T1000 (cell line): ENCODE measurements at regions not wholly inside any gene's neighbourhood (a gene's known extent, or its start where the extent isn't known, plus 50 kb on each side); places are given as distances from the start of the nearest gene placed in this dataset.
"Not testable (repeated sequence)": the region's sequence is repeated elsewhere in the genome, so short reads cannot be mapped to it uniquely, and the experiment has no call there.

Experiments used
- DNase-seq: peaks from one replicate; lab custom pipeline; 2025; ENCODE audit warnings: mixed read lengths; lab: John Stamatoyannopoulos, UW

DNA sequence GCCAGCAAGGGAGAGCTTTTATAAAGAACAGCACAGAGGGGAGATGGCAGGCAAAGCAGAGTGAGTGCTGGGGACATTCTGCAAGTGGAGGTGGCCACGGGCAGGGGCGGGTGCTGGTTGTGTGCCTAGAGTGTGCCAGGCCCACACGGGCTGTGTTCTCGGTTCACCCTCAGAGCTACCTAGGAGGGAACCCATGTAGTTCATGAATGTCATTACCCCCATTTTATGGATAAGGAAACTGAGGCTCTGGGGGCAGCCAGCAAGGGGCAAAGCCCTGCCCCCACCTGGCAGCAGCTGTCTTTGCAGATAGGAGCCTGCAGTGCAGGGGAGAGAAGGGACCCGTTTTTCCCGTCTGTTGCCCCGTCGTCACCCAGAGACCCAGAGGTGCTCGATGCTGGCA, 85.2 kb upstream of the NCOR2 start:
- no peak for DNase-seq

DNA sequence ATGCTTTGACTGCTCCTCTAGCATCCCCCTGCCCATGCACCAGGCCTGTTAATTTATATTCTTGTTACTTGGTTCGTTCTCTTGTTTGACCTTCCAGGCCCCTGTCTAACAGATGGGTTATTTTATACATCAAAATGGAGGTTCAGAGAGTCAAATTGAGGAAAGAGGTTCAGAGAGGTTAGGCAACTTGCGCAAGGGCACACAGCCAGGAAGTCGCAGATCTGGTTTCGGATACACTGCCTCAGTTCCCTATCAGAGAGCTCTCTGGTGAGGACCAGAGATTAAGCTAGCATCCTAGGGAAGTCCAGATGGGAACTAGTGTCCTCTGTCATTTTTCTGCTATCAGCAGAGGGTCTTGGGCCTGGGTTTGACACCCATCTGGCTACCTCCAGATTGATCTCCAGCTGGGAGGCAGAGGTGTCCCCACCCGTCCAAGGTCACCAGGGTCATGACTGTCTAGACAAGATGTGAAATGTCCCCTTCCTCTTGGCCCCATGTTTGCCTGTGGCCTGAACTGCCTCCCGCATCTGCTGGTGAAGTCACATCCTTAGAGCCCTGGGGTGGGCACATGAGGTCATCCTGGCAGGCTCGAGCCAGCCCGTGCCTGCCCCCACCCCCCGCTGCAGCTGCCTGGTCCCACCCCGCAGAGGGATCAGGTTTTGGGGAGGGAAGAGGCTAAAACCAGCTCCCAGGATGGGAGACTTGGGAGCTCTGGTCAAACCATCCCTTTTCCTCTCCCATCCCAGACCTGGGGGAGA, 84.3 kb upstream of the NCOR2 start:
- no peak for DNase-seq

DNA sequence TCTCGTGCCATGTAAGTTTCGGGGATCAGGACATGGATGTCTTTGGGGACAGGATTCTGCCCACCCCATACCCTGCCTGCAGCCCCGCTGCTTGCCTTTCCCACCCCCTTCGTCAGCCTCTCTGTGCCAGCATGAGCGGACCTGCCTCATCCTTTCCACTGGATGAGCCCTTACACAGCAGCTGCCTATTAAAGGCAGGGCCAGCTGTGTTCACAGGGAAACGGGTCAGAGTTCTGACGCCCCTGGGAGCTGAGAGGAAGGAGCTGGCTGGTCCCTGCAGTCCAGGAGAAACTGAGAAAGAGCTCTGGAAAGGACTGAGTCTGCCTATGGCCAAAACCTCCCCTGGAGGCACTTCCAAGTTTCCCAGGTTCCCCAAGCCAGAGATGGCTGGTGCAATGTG, 83.5 kb upstream of the NCOR2 start:
- no peak for DNase-seq

DNA sequence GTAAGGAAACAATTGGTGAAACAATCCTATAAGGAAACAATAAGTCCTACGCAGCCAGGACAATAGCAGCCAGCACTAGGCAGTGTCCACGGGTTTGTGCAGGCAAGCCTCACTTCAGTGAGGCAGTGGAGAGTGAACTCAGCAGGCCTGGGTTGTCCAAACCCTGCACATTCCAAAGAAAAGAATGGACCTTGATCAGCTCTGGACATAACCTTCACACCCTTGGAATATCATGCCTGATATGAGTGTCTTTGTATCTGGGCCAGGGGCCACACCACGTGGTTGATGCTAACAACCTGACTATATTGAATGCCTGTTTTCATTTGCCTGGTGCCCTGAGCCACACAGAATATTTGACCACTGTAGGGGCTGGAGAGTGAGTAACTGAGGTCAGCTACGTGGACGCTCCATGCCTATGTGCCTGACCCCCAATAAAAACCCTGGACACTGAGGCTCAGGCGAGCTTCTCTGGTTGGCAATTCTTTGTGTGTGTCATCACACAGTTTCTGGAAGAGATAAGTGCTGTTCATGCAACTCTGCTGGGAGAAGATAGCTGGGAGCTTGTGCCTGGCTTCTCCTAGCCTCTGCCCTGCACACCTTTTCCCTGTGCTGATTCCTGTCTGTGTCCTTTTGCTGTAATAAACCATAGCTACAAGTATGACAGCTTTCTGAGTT, 81.4 kb upstream of the NCOR2 start:
- no peak for DNase-seq

DNA sequence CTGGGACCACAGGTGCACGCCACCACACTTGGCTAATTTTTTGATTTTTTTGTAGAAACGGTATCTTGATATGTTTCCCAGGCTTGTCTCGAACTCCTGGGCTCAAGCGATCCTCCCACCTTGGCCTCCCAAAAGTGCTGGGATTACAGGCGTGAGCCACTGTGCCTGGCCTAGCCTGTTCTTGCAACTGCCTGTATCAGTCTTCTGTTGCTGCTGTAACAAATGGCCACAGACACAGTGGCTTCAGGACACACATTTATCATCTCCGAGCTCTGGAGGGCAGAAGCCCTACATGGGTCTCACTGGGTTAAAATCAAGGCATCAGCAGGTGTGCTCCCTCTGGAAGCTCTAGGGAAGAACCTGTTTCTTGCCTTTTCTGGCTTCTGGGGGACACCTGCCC, 79.9 kb upstream of the NCOR2 start:
- DNase-seq: no peak

DNA sequence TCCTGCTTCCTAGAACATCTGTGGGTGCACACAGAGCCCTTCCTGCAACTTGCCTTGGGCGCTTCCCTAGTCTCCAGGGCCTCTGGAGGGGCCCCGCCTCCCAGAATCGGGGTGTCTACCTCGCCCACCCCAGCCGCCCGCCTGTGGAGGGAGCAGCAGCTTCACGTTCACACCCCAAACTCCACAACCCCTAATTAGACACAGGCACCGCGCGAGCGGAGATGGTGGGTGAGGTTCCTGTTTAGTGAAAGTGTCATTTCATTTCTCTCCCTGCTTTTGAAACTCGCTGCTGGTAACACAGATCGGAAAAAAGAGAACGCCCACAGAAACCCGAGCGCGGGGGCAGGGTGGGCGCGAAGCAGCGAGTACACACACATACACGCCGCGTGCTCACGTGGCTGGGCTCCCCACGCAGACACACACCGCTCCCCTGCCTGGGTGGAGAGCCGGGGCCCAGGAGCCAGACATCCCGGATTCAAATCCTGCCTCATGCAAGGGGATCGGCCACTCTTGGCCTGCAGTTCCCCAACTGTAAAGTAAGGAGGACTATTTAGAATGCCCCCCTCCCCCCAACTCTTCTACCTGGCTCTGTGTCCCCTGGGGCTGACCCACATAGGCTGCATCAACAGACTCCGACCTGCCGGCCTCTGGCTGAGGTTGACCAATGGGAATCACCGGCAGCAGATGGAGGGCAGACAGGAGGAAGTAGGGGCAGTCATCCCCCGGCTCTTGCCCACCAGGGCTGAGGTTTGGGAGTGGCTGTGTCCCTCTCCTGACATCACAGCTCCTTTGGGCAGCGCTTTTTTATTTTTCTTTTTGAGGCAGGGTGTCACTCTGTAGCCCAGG, 79.2 kb upstream of the NCOR2 start:
- no peak for DNase-seq

DNA sequence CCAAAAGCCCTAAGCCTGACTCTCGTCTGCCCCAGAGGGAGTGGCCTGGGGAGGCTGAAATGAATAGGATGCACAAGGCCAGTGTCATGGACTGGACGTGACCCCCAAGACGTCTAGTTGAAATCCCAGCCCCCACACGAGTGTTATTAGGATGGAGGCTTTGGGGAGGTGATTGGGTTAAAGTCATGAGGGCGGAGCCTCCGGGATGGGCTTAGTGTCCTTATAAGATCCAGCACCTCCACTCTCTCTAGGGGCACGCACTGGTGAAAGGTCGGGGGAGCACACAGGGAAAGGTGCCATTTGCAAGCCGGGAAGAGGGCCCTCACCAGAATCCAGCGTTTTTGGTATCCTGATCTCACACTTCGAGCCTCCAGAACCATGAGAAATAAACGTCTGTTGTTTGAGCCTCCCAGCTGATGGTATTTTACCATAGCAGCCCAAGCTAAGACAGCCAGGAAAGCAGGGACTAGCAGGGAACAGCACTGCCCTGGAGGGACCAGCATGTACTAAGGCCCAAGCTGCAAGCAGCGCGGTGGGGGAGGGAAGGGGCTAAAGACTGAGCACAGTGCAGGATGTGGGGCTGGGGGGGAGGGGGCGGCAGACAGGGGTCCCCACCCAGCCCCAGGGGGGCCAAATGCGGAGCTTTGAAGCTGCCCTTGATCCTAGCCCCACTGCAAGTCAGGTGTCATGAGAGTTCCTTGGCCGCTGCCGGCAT, 78.3 kb upstream of the NCOR2 start:
- DNase-seq: no peak

DNA sequence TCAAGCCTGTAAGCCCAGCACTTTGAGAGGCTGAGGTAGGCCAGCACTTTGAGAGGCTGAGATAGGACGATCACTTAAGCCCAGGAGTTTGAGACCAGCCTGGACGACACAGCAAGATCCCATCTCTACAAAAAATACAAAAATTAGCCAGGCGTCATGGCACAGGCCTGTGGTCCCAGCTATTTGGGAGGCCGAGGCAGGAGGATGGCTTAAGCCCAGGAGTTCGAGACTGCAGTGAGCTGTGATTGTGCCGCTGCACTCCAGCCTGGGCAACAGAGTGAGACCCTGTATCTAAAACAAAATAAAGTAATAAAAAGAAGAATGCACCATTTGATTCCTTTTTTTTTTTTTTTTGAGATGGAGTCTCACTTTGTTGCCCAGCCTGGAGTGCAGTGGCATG, 76.4 kb upstream of the NCOR2 start:
- DNase-seq: not testable (repeated sequence)

DNA sequence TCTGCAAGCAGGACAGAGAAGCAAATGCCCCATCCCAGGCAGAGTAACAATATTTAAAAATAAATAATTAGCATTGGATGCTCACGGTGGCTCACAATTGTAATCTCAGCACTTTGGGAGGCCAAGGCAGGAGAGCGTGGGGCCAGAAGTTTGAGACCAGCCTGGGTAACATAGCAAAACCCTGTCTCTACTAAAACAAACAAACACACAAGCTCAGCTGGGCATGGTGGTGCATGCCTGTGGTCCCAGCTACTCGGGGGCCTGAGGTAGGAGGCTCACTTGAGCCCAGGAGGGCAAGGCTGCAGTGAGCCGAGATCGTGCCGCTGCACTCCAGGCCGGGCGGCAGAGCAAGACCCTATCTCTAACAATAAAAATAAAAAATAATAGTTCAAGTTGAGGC, 74.7 kb upstream of the NCOR2 start:
- DNase-seq: no peak

DNA sequence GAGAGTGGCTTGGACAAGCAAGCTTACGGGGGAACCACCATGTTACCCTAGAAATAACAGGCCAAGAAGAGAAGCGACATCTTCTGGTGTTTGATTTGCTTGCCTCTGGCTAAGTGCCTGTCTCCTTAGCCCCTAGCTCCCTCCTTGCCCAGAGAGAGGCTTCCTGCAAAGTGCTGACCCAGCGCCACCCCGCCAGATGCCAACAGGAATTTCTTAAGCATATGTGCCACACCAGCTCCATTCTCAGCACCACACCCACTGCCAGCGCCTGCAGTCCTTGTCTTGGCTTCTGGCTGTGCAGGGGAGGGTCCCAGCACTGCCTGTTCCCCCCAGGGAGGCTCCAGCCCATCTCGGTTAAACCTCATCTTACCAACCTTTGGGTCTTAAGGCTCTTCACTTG, 74.2 kb upstream of the NCOR2 start:
- DNase-seq: no peak

DNA sequence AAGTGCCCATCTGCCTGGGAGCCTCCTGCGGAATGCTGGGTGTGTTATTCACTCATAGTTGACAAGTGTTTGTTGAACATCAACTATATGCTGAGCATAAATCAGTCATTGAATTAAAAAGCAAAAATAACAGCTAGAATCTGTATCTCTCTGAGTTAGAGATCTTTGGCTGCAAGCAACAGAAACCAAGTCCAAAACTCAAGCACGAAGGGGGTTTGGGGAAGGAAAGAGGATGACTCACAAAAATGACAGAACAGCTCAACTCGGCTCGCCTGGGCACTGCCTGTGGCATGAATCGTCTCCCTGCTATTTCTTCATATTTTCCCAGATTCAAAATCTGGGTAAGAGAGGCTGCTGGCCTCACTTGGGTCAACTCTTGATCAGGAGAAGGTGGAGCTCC, 72.6 kb upstream of the NCOR2 start:
- DNase-seq: no peak

DNA sequence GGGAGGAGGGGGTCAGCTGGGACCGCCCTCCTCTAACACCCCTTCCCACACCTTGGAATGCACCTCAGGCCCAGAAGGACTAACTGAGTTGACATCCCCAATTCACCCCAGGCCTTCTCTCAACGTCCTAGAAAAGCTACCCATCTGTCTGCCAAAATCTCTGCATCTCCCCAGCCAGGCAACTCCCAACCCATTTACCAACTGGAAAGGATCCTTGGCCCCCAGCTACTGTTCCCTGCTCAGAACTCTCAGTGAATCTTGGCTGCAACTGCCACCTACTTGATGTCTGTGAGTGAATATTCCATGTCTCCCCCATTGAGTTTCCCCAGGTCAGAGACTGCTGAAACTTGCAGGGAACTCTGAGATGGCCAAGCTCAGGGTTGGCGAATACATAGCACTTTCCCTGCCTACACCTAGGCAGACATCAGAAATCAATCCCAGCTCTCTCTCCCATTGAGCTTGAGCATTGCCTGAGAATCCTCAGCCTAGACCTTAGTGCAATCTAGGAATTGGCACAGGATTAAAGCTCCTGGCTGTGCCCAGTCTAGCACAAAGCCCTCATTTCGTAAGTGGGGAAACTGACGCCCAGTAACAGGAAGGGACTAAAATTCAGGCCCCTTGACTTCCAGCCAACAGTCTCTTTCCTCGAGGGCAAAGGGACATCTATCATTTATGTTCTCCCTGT, 71.9 kb upstream of the NCOR2 start:
- DNase-seq: no peak

DNA sequence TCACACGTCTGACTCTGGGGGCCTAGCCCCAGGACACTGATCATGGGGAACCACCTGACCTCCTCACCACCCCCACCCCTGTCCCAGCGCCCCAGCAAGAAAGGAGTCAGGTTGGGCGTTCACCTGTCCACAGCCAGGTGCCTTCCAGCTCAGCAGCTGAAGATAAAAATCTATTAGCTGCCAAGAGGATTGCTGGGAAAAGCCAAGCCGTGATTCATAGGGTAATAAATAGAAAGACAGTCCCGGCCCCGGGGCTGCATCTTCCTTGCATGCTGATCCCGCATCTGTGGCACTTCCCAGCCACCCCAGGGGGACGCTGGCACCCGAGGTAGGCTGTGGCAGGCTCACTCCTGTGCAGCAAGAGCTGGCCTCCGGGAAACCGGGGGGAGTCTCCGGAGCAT, 70.2 kb upstream of the NCOR2 start:
- DNase-seq: no peak

DNA sequence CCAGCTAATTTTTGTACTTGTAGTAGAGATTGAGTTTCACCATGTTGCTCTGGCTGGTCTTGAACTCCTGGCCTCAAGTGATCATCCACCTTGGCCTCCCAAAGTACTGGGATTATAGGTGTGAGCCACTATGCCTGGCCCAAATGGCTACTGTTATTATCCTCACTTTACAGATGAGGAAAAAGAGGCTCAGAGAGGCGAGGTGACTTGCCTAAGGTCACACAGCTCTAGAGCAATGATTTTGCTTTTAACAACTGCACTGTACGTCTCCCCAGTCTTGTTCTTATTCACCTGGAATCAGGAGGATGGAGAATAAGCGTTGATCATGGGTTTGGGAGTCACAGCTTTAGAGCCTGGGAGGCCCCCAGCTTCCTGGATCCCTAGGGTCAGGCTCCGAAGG, 69.8 kb upstream of the NCOR2 start:
- DNase-seq: no peak

DNA sequence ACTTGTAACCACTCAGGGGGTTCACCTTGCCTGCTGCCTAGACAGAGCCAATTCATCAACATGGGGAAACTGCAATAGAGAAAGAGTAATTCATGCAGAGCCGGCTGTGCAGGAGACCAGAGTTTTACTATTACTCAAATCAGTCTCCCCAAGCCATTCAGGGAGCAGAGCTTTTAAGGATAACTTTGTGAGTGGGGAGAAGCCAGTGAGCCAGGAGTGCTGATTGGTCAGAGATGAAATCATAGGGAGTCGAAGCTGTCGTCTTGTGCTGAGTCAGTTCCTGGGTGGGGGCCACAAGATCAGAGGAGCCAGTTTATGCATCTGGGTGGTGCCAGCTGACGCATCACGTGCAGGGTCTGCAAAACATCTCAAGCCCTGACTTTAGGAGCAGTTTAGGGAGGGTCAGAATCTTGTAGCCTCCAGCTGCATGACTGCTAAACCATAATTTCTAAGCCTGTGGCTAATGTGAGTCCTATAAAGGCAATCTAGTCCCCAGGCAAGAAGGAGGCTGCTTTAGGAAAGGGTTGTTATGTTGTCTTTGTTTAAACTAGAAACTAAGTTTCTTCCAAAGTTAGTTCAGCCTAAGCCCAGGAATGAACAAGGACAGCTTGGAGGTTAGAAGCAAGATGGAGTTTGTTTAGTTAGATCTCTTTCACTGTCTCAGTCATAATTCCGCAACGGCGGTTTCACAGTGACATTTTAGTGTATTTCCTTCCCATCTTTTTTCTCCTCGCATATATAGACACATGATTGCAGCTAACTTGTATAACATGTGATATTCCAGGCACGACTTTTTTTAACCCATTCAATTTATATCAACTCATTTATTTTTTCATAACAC, 68.9 kb upstream of the NCOR2 start:
- DNase-seq: peak; percentile 86

DNA sequence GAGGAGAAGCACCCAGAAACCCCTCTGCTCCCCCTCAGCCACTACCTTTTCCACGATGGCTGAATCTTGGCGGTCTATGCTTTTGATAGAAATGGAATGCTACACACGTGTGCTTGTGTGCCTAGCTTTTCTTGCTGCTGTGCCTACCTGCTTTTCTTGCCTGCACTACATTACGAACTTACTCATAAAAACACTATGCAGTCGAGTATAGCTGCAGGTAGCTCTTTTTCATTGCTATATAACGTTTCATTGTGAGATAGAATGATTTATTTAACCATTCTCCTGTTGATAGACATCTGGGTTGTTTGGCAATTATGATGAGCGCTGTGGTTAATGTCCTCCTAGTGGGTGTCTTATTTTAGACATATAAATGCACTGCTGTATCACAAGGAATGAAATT, 67.9 kb upstream of the NCOR2 start:
- no peak for DNase-seq

DNA sequence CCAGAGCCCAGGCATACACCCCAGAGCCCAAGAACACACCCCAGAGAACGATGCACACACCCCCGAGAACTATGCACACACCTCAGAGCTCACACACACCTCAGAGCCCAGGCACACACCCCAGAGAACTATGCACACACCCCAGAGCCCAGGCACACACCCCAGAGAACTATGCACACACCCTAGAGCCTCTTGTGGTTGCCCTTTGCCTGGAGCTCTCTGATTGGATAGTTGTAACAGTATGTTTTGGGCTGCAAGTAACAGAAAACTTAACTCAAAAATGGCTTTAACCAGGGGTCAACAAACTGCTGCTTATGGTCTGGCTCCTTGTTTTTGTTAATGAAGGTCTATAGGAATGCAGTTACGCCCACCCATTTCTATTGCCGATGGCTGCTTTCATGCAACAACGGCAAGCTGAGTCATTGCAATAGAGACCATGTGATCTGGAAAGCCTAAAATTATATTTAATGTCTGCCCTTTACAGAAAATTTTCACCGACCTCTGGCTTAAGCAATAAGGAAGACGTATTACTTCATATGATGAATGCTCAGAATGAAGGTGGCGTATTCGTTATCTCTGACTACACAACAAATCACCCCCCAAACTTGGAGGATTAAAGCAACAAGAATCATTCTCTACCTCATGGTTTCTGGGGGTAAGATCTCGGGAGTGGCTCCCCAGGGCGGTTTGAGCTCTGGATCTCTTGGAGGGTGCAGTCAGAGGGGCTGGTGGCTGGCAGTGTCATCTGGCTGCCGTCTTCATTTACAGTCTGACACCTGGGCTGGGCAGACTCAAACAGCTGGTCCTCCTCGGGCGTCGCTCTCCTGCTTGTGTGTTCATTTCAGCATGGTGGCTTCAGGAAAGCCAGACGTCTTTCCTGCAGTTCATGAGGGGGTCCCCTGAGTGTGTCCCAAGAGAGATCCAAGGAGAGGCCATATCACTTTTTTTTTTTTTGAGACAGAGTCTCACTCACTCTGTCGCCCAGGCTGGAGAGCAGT, 66.3 kb upstream of the NCOR2 start:
- DNase-seq: no peak

DNA sequence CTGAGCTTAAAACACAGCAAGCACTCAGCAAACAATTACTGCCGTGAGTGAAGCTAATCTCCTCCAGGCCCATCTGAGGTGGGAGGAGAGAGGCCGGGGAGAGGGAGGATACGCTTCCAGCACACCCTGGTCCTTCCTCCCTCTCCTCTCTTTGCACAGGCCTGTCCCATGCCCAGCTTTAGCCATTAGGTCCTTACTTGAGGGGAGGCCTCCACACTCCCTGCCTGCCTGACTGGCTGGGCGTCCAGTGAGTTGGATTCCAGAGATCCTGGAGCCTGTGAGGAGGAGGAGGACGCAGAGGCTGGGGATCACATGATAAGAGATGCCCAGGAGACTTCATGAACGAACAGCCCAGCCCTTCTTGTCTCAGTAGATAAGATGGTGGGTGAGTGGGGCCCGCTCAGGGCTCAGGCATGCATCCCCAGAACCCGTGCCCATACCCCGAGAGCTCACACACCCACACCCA, 65.1 kb upstream of the NCOR2 start:
- no peak for DNase-seq

DNA sequence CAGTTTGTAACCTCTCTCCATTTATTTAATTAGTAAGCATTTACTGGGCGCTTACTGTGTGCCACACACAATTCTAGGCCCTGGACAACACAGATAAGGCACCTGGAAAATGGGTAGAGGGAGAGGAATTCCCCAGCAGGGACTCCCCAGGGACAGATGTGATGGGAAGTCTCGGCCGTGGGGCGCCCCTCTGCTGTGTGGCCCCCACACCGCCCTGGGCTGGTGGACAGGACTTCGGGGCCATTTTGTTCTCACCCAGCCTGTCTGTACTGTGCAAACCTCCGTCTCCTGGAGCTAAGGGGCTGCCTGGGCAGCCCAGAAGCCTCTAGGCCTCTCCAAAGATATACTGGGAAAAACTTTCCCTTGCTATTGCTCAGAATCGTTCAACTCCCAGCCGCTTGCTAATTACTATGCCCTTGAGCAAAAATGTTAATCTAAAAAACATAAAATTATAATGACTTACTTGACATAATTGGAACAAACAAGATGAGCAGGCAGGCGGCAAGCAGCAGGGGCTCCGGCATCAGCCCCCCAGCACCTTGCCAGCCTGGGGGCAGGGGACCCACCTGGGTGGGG, 64.4 kb upstream of the NCOR2 start:
- DNase-seq: no peak
